Omental fat pad (tissue), 3 donors: ENCODE measurements at regions not wholly inside any gene's neighbourhood (a gene's known extent, or its start where the extent isn't known, plus 50 kb on each side); places are given as distances from the start of the nearest gene placed in this dataset.

Experiments
- ATAC-seq: fragments of 150-250 bp; one replicate; pipeline ENCODE4 v1.9.1; 2016; ENCODE audit warnings: mild to moderate bottlenecking, moderate library complexity; ENCODE audit not compliant: low FRiP score
- DNase-seq: peaks from one replicate; pipeline ENCODE4 v3.0.0-alpha.2; 2019; ENCODE audit warnings: low spot score
- TF ChIP-seq, protein P1 (sequence below), 3 donors: fragments of 450-650 bp; IDR thresholded peaks; one replicate each; pipeline ENCODE4 v1.5.1; 2016 to 2017; ENCODE audit warnings: antibody characterized with exemption in 3 of 3, mild to moderate bottlenecking in 3 of 3, moderate library complexity in 2 of 3

DNA sequence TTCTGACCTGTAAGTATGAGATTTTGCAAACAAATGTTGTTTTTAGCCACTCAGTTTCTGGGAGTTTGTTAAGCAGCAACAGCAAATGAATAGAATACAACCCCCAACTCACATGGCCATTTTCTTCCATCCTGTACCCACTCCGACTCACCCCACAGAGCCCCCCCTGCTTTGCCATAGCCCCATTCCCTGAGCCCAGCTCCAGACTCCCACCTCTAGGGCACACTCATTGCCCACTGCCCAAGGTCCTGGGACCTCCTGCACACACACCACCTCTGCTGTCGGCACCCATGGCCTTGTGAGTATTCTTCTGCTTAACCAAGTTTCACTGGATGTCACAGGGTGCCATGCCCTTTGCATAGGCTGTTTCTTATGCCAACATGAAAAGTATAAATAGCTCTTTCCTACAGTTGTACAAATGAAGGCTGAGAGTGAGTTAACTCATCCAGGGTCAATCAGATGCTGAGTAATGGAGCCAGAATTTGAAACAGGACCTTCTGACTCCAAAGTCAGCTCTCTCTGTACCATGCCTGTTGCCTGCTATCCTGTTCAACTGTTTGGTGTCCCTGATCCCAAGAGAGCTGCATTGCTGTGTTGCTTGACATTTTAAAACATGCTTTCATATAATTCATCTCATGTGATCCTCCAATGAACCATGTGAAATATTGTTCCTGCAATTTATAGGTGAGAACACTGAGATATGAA is 367.8 kb upstream of the ZMIZ1 start:
- DNase-seq = no peak
- no peak for ATAC-seq
- TF ChIP-seq, protein P1, sequence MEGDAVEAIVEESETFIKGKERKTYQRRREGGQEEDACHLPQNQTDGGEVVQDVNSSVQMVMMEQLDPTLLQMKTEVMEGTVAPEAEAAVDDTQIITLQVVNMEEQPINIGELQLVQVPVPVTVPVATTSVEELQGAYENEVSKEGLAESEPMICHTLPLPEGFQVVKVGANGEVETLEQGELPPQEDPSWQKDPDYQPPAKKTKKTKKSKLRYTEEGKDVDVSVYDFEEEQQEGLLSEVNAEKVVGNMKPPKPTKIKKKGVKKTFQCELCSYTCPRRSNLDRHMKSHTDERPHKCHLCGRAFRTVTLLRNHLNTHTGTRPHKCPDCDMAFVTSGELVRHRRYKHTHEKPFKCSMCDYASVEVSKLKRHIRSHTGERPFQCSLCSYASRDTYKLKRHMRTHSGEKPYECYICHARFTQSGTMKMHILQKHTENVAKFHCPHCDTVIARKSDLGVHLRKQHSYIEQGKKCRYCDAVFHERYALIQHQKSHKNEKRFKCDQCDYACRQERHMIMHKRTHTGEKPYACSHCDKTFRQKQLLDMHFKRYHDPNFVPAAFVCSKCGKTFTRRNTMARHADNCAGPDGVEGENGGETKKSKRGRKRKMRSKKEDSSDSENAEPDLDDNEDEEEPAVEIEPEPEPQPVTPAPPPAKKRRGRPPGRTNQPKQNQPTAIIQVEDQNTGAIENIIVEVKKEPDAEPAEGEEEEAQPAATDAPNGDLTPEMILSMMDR (IDR thresholded peaks at IDR 0.05) = no peak

- DNase-seq (no peak), ATAC-seq (no peak)
- TF ChIP-seq, protein P1 (IDR thresholded peaks at IDR 0.05) = no peak
Observed at GRCh38 chr10:78702186-78702585, 366.6 kb upstream of the ZMIZ1 start.

DNA sequence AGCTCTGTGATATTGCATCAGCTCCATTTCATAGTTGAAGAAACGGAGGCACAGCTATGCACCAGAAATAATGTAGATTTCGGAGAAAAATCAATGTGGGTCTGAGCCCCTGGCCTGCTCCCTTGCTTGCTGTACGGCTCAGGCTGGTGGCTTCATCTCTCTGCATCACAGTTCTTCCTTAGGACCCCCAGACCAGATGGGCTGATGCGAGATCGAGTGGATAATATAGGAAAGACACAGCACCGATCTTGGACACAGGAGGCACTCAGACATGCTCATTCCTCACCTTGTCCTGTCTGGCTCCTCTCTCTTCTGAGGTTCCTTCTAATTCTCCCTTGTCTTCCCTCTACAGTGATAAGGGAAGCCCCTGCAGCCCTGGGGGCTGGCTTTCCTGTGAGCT is 365.9 kb upstream of the ZMIZ1 start:
- no peak for ATAC-seq
- no peak for DNase-seq
- TF ChIP-seq, protein P1 (IDR thresholded peaks at IDR 0.05) = no peak

DNA sequence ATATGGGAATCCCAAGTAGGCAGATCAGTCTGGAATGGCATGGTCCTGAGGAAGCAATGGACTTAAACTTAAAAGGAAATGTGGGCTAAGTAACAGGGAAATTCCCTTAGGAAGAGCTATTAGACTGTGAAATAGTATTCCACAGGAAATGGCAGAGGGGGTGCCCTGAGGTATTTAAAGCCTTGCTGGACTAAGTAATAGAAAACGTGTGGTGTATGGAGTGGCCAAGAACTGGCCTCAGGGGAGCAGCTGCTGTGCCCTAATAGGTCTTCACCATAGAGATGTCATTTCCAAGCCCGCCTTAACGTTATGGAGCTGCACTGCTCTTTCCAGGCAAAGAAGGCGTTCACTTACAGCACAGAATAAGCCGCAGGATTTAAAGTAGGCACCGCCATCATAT is 365.2 kb upstream of the ZMIZ1 start:
- TF ChIP-seq, protein P1 (IDR thresholded peaks at IDR 0.05) = no peak
- DNase-seq = no peak
- ATAC-seq = no peak

DNA sequence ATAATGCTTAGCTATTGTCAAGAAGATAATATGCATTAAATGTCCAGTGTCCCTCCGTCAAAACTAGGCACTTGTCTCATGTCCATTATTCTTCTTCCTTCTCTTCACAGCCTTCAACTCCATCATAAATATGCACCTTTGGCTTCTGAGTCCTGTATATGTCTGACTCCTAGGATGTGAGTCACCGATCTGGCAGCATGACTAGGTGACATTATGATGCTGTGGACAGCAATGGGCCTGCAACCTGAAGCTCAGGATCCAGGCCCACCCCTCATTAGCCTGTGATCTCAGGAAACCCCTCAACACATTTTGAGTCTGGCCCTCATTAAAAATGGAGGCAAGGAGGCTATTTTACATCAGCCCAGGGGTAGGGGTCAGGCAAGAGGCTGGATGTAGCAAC is 362.5 kb upstream of the ZMIZ1 start:
- ATAC-seq (no peak), DNase-seq (no peak)
- TF ChIP-seq, protein P1 (IDR thresholded peaks at IDR 0.05) = no peak

- ATAC-seq (no peak), DNase-seq (no peak)
- TF ChIP-seq, protein P1 (IDR thresholded peaks at IDR 0.05) = no peak
Observed at GRCh38 chr10:78706726-78707540, 361.8 kb upstream of the ZMIZ1 start.

DNA sequence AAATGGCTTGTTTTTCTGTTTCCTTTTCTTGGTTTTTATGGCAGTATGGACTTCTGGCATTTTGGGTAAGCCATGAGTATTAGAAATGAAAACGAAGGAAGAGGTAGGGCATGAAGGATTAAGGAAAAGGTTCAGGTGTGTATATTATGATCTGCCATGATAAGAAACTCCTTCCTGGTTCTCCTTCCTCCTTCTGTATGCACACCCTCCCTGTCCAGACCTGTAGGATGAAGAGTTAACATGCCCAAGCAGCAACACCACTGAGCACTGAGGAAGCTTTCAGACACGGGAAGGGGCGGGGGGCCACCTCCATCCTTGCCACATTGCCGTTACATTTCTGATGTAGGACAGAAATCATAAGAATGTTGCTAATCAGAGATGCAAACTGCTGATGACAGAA is 361.0 kb upstream of the ZMIZ1 start:
- no peak for DNase-seq
- ATAC-seq = no peak
- TF ChIP-seq, protein P1 (IDR thresholded peaks at IDR 0.05) = no peak
